Tibial nerve (tissue), 4 donors: ENCODE measurements at regions not wholly inside any gene's neighbourhood (a gene's known extent, or its start where the extent isn't known, plus 50 kb on each side); places are given as distances from the start of the nearest gene placed in this dataset.

ENCODE experiments used
- DNase-seq, 2 donors: peaks; one replicate each; pipeline ENCODE4 v3.0.0-alpha.2; 2019; ENCODE audit warnings: low spot score in 2 of 2
- H3K27ac ChIP-seq, 4 donors: fragments of 200-600 bp; sonication (generic) in 3 of 4; one replicate each; pipeline ENCODE4 v1.5.1; 2017 to 2019; ENCODE audit warnings: mild to moderate bottlenecking in 1 of 4
- H3K27me3 ChIP-seq, 2 donors: fragments of 200-600 bp; sonication (generic) in 1 of 2; one replicate each; pipeline versions ENCODE4 v1.5.1 to v1.6.0; 2017 to 2019
- H3K36me3 ChIP-seq, 3 donors: fragments of 200-600 bp; sonication (generic); one replicate each; pipeline ENCODE4 v1.5.1; 2018 to 2019
- H3K4me1 ChIP-seq, 4 donors: fragments of 200-600 bp; sonication (generic) in 3 of 4; one replicate each; pipeline ENCODE4 v1.5.1; 2017 to 2019
- H3K4me3 ChIP-seq, 4 donors: fragments of 200-600 bp; sonication (generic) in 3 of 4; one replicate each; pipeline ENCODE4 v1.5.1; 2017 to 2019; ENCODE audit warnings: mild to moderate bottlenecking in 1 of 4, moderate library complexity in 1 of 4
- H3K9me3 ChIP-seq, 4 donors: fragments of 200-600 bp; sonication (generic) in 3 of 4; one replicate each; pipeline ENCODE4 v1.5.1; 2017 to 2019
- CTCF ChIP-seq, 5 experiments: fragments of 200-600 bp in 3 of 5; fragments of 450-650 bp in 2 of 5; sonication (generic) in 3 of 5; IDR thresholded peaks; one replicate each; pipeline ENCODE4 v1.5.1; 2016 to 2019; ENCODE audit warnings: antibody characterized with exemption in 5 of 5, mild to moderate bottlenecking in 3 of 5, moderate library complexity in 2 of 5
- EP300 ChIP-seq, 2 donors: sonication (generic); formaldehyde crosslinking; IDR thresholded peaks; one replicate each; pipeline ENCODE4 v1.6.1; 2017; ENCODE audit warnings: antibody characterized with exemption in 2 of 2, mild to moderate bottlenecking in 1 of 2
- POLR2A ChIP-seq, 2 donors: fragments of 450-650 bp; IDR thresholded peaks; one replicate each; pipeline ENCODE4 v1.6.1; 2017; ENCODE audit warnings: antibody characterized with exemption in 2 of 2, mild to moderate bottlenecking in 2 of 2, moderate library complexity in 2 of 2
- WGBS, 2 donors: methylation state at CpG; one replicate each; pipeline ENCODE4 v1.1.5; 2018; 5-methylcytosine and 5-hydroxymethylcytosine counted together

- TF ChIP-seq POLR2A (IDR thresholded peaks at IDR 0.05) (no peak), EP300 (IDR thresholded peaks at IDR 0.05) (no peak), CTCF (IDR thresholded peaks at IDR 0.05) (no peak)
These were observed 73.1 kb upstream of the POU2AF2 start for GRCh38 chr11:111172321-111172862.

GRCh38 chr11:111170761-111171379 lies 74.7 kb upstream of the POU2AF2 start:
- WGBS, 2 donors: 90 to 91% methylated on average over 11 of the region's 11 CpGs
- H3K36me3 ChIP-seq: no peaks in the 10 kb centered on the region
- no peak overlapping the region for H3K27ac ChIP-seq
- no peaks in the 10 kb centered on the region for H3K9me3 ChIP-seq
- H3K4me1 ChIP-seq: no peaks in the 10 kb centered on the region
- H3K4me3 ChIP-seq: no peak overlapping the region
- no peak for DNase-seq
- H3K27me3 ChIP-seq: no peaks in the 10 kb centered on the region
- TF ChIP-seq POLR2A (IDR thresholded peaks at IDR 0.05) (no peak), EP300 (IDR thresholded peaks at IDR 0.05) (no peak), CTCF (IDR thresholded peaks at IDR 0.05) (no peak)

More at GRCh38 chr11:111172321-111172862, 73.1 kb upstream of the POU2AF2 start:
- Histone ChIP-seq H3K4me3 (no peak overlapping the region), H3K9me3 (no peaks in the 10 kb centered on the region), H3K4me1 (no peaks in the 10 kb centered on the region), H3K36me3 (no peaks in the 10 kb centered on the region), H3K27ac (no peak overlapping the region), H3K27me3 (no peaks in the 10 kb centered on the region)
- WGBS, 2 donors: 60 to 68% methylated on average over 3 of the region's 3 CpGs
- DNase-seq: no peak

- TF ChIP-seq EP300 (IDR thresholded peaks at IDR 0.05) (no peak), CTCF (IDR thresholded peaks at IDR 0.05) (no peak), POLR2A (IDR thresholded peaks at IDR 0.05) (no peak)
- Histone ChIP-seq H3K36me3 (no peaks in the 10 kb centered on the region), H3K27ac (no peak overlapping the region), H3K4me3 (no peak overlapping the region), H3K27me3 (no peaks in the 10 kb centered on the region), H3K4me1 (no peaks in the 10 kb centered on the region), H3K9me3 (no peaks in the 10 kb centered on the region)
- WGBS, 2 donors: 80 to 81% methylated on average over 5 of the region's 5 CpGs
- no peak for DNase-seq
These were observed 76.2 kb upstream of the POU2AF2 start for GRCh38 chr11:111169367-111169766.

- no peak overlapping the region for H3K27ac ChIP-seq
- no peak for DNase-seq
- H3K4me3 ChIP-seq: no peak overlapping the region
- H3K27me3 ChIP-seq: no peaks in the 10 kb centered on the region
- WGBS, 2 donors: 86 to 92% methylated on average over 2 of the region's 2 CpGs
- H3K36me3 ChIP-seq: no peaks in the 10 kb centered on the region
- TF ChIP-seq EP300 (IDR thresholded peaks at IDR 0.05): no peak
- TF ChIP-seq POLR2A (IDR thresholded peaks at IDR 0.05): no peak
- TF ChIP-seq CTCF (IDR thresholded peaks at IDR 0.05): no peak
- no peaks in the 10 kb centered on the region for H3K4me1 ChIP-seq
- H3K9me3 ChIP-seq: no peaks in the 10 kb centered on the region
These were observed 76.7 kb upstream of the POU2AF2 start for GRCh38 chr11:111168871-111169270.

GRCh38 chr11:111167666-111168065 lies 77.9 kb upstream of the POU2AF2 start:
- no peak for DNase-seq
- H3K4me3 ChIP-seq: no peak overlapping the region
- 94 to 98% methylated on average over 2 of the region's 2 CpGs for whole genome bisulfite sequencing, 2 donors
- no peaks in the 10 kb centered on the region for H3K27me3 ChIP-seq
- H3K27ac ChIP-seq: no peak overlapping the region
- H3K9me3 ChIP-seq: no peaks in the 10 kb centered on the region
- no peaks in the 10 kb centered on the region for H3K4me1 ChIP-seq
- no peak for TF ChIP-seq CTCF (IDR thresholded peaks at IDR 0.05)
- TF ChIP-seq EP300 (IDR thresholded peaks at IDR 0.05): no peak
- TF ChIP-seq POLR2A (IDR thresholded peaks at IDR 0.05): no peak
- no peaks in the 10 kb centered on the region for H3K36me3 ChIP-seq
